ENCODE measurements at regions not wholly inside any gene's neighbourhood (a gene's known extent, or its start where the extent isn't known, plus 50 kb on each side); places are given as distances from the start of the nearest gene placed in this dataset.
"Not testable (repeated sequence)": the region's sequence is repeated elsewhere in the genome, so short reads cannot be mapped to it uniquely, and the experiment has no call there.

GRCh38 chr2:100704711-100705110 lies 115.2 kb upstream of the NPAS2 start:
- DNase-seq (ENCODE audit: low read depth, low spot score) = no peak
- Histone ChIP-seq H3K27ac (ENCODE audit: low read depth, low read length) (no peak overlapping the region), H3K27me3 (ENCODE audit: control insufficient read depth, insufficient read depth, low read length) (peaks cover 28% of the 10 kb centered on the region), H3K9me3 (ENCODE audit: control insufficient read depth, insufficient read depth, low read length) (no peaks in the 10 kb centered on the region; the same call in 1 of the 2 replicates), H3K4me3 (ENCODE audit: low read depth, low read length) (no peak overlapping the region)
- ChIA-PET POLR2A (no interaction called here), CTCF (no interaction called here)
- TF ChIP-seq CTCF (IDR thresholded peaks at IDR 0.05; ENCODE audit: low read depth, low read length) = no peak

- DNase-seq (ENCODE audit: low read depth, low spot score) = no peak
- TF ChIP-seq CTCF (IDR thresholded peaks at IDR 0.05; ENCODE audit: low read depth, low read length) = no peak
- POLR2A ChIA-PET = no interaction called here
- CTCF ChIA-PET = interaction anchor here (0.6 kb wide), 1 partner anchor 23 kb away, joined by 3 read pairs; no protein-coding TSS in a partner anchor
- Histone ChIP-seq H3K9me3 (ENCODE audit: control insufficient read depth, insufficient read depth, low read length) (no peaks in the 10 kb centered on the region), H3K27me3 (ENCODE audit: control insufficient read depth, insufficient read depth, low read length) (peaks cover 22% of the 10 kb centered on the region), H3K27ac (ENCODE audit: low read depth, low read length) (no peak overlapping the region), H3K4me3 (ENCODE audit: low read depth, low read length) (no peak overlapping the region)
Observed at GRCh38 chr2:100707016-100707947, 112.7 kb upstream of the NPAS2 start.

GRCh38 chr2:100708333-100708732 lies 111.6 kb upstream of the NPAS2 start:
- H3K4me3 ChIP-seq (ENCODE audit: low read depth, low read length) = no peak overlapping the region
- TF ChIP-seq CTCF (IDR thresholded peaks at IDR 0.05; ENCODE audit: low read depth, low read length) = no peak
- CTCF ChIA-PET = no interaction called here

GRCh38 chr2:100713106-100713505 lies 106.8 kb upstream of the NPAS2 start:
- Histone ChIP-seq H3K27me3 (ENCODE audit: control insufficient read depth, insufficient read depth, low read length) (peaks cover 7% of the 10 kb centered on the region), H3K9me3 (ENCODE audit: control insufficient read depth, insufficient read depth, low read length) (no peaks in the 10 kb centered on the region), H3K27ac (ENCODE audit: low read depth, low read length) (no peak overlapping the region), H3K4me3 (ENCODE audit: low read depth, low read length) (no peak overlapping the region)
- no peak for TF ChIP-seq CTCF (IDR thresholded peaks at IDR 0.05; ENCODE audit: low read depth, low read length)
- no peak for DNase-seq (ENCODE audit: low read depth, low spot score)
- ChIA-PET POLR2A (no interaction called here), CTCF (no interaction called here)

More at GRCh38 chr2:100708333-100708732, 111.6 kb upstream of the NPAS2 start:
- Histone ChIP-seq H3K9me3 (ENCODE audit: control insufficient read depth, insufficient read depth, low read length) (no peaks in the 10 kb centered on the region), H3K27ac (ENCODE audit: low read depth, low read length) (no peak overlapping the region), H3K27me3 (ENCODE audit: control insufficient read depth, insufficient read depth, low read length) (peaks cover 22% of the 10 kb centered on the region)
- POLR2A ChIA-PET = no interaction called here
- no peak for DNase-seq (ENCODE audit: low read depth, low spot score)

- POLR2A ChIA-PET; H3K9me3 ChIP-seq (ENCODE audit: control insufficient read depth, insufficient read depth, low read length); DNase-seq (ENCODE audit: low read depth, low spot score); H3K27ac ChIP-seq (ENCODE audit: low read depth, low read length); CTCF ChIA-PET; H3K4me3 ChIP-seq (ENCODE audit: low read depth, low read length): not testable (repeated sequence)
- peaks cover 11% of the 10 kb centered on the region for H3K27me3 ChIP-seq (ENCODE audit: control insufficient read depth, insufficient read depth, low read length)
Observed at GRCh38 chr2:100714396-100715010, 105.4 kb upstream of the NPAS2 start.

GRCh38 chr2:100715861-100716260 lies 104.1 kb upstream of the NPAS2 start:
- H3K27me3 ChIP-seq (ENCODE audit: control insufficient read depth, insufficient read depth, low read length) = peaks cover 18% of the 10 kb centered on the region
- H3K27ac ChIP-seq (ENCODE audit: low read depth, low read length); H3K9me3 ChIP-seq (ENCODE audit: control insufficient read depth, insufficient read depth, low read length); H3K4me3 ChIP-seq (ENCODE audit: low read depth, low read length); CTCF ChIA-PET; DNase-seq (ENCODE audit: low read depth, low spot score); POLR2A ChIA-PET: not testable (repeated sequence)
